ENCODE measurements at regions not wholly inside any gene's neighbourhood (a gene's known extent, or its start where the extent isn't known, plus 50 kb on each side); places are given as distances from the start of the nearest gene placed in this dataset.

DNA sequence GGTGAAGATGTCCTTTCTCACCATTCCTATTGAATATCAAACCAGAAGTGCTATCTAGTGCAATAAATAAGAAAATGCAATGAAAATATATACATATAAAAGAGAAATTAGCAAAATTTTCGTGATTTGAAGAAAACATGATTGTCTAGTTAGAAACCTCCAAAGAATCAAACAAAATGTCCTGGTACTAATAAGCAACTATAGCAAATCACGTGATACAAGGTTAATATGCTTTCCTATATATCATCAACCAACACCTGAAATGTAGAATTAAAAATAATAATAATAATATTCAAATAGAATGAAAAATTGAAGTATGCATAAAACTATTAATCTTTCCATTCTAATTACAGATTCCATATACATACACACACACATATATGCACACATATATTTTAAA, 183.9 kb upstream of the POM121L12 start:
- CTCF ChIA-PET (ENCODE audit: partially characterized antibody), result no interaction called here
- H2BK120ac ChIP-seq (replicated peaks; ENCODE audit: low read depth, low read length), result no peak overlapping the region
- no peak overlapping the region for H4K8ac ChIP-seq (ENCODE audit: extremely low read depth, insufficient read depth, low read length)
- FAIRE-seq (no peak), DNase-seq (ENCODE audit: low read depth in 1 of 2, low spot score in 2 of 2) (no peak)
- no peak overlapping the region for H2AK5ac ChIP-seq (ENCODE audit: low read depth, low read length)
- H2BK15ac ChIP-seq (ENCODE audit: low read length), result no peak overlapping the region
- no peaks in the 10 kb centered on the region for H3K9me3 ChIP-seq (ENCODE audit: insufficient read depth in 2 of 2, low read depth in 1 of 2, low read length in 1 of 2)
- no peak overlapping the region for H3K4me2 ChIP-seq (ENCODE audit: insufficient read depth in 1 of 2, low read depth in 2 of 2, low read length in 2 of 2)
- peaks cover 0 to 1% (median 0%) of the 10 kb centered on the region in 4 experiments; a peak in 1 of 7 replicates for H3K27me3 ChIP-seq (replicated peaks in 1 of 4; ENCODE audit: control insufficient read depth in 3 of 4, extremely low read depth in 1 of 4, insufficient read depth in 3 of 4, low read length in 3 of 4)
- no peak overlapping the region for H3K56ac ChIP-seq (replicated peaks; ENCODE audit: insufficient read length, low read depth, low read length)
- no peaks in the 10 kb centered on the region for H3K79me1 ChIP-seq (ENCODE audit: low read depth, low read length)
- H3K23me2 ChIP-seq (ENCODE audit: low read depth, low read length), result no peaks in the 10 kb centered on the region
- H3K9ac ChIP-seq (replicated peaks in 1 of 4; ENCODE audit: extremely low read depth in 1 of 4, low read depth in 3 of 4, low read length in 3 of 4), result no peak overlapping the region
- H2BK20ac ChIP-seq (ENCODE audit: low read length), result no peak overlapping the region
- POLR2A ChIA-PET (ENCODE audit: partially characterized antibody), result no interaction called here
- no peak overlapping the region for H2AFZ ChIP-seq (ENCODE audit: low read length)
- no peaks in the 10 kb centered on the region for H3K36me3 ChIP-seq (ENCODE audit: control insufficient read depth in 2 of 4, insufficient read depth in 4 of 4, low read length in 3 of 4)
- no peak overlapping the region for H3K27ac ChIP-seq (ENCODE audit: low read depth, low read length)
- no peak overlapping the region for H3K14ac ChIP-seq (ENCODE audit: insufficient read length)
- no peaks in the 10 kb centered on the region for H3K79me2 ChIP-seq (ENCODE audit: control insufficient read depth in 1 of 2, insufficient read depth in 2 of 2, low read length in 2 of 2)
- 72% methylated on average over 2 of the region's 2 CpGs; no CpG with 5 or more reads in 1 of the 2 experiments for WGBS, 2 experiments (ENCODE audit: extremely low coverage in 1 of 2, insufficient coverage in 1 of 2, insufficient read length in 1 of 2, insufficient replicate concordance in 2 of 2, low coverage in 1 of 2, low lambda C conversion rate in 2 of 2, missing lambda C conversion rate in 1 of 2)
- H3K4me3 ChIP-seq (ENCODE audit: extremely low read depth in 1 of 4, insufficient read depth in 2 of 4, low read depth in 3 of 4, low read length in 4 of 4), result no peak overlapping the region
- H3K23ac ChIP-seq (ENCODE audit: insufficient read length), result no peak overlapping the region
- no peaks in the 10 kb centered on the region for H3K4me1 ChIP-seq (replicated peaks in 1 of 4; ENCODE audit: control insufficient read depth in 3 of 4, insufficient read depth in 4 of 4, low read length in 3 of 4)
- H4K20me1 ChIP-seq (replicated peaks in 1 of 2; ENCODE audit: control insufficient read depth in 1 of 2, insufficient read depth in 2 of 2, low read length in 2 of 2), result no peaks in the 10 kb centered on the region
- no peak overlapping the region for H3K18ac ChIP-seq (ENCODE audit: extremely low read depth, low read length)
- no peak overlapping the region for H3K4ac ChIP-seq (replicated peaks; ENCODE audit: insufficient read length, low read depth, low read length)
- H4K91ac ChIP-seq (replicated peaks; ENCODE audit: insufficient read length, low read length), result no peak overlapping the region
- no peak overlapping the region for H4K5ac ChIP-seq (ENCODE audit: insufficient read length, low read depth, low read length)
- H2BK12ac ChIP-seq (ENCODE audit: low read depth, low read length), result no peak overlapping the region
- no peak overlapping the region for H2BK5ac ChIP-seq (ENCODE audit: low read depth, low read length)
- TF ChIP-seq EZH2 (IDR thresholded peaks at IDR 0.05; ENCODE audit: low read depth, low read length, severe bottlenecking) (no peak), TCF12 (IDR thresholded peaks at IDR 0.05; ENCODE audit: low read depth, low read length) (no peak), CTBP2 (IDR thresholded peaks at IDR 0.05; ENCODE audit: borderline replicate concordance, insufficient read depth, insufficient read length, low read length) (no peak), CHD1 (IDR thresholded peaks at IDR 0.05; ENCODE audit: low read depth, low read length) (no peak), YY1 (IDR thresholded peaks at IDR 0.05; ENCODE audit: low read depth, low read length) (no peak)

Measured in H1 (cell line).